H1 (cell line): ENCODE measurements at regions not wholly inside any gene's neighbourhood (a gene's known extent, or its start where the extent isn't known, plus 50 kb on each side); places are given as distances from the start of the nearest gene placed in this dataset.
"Not testable (repeated sequence)": the region's sequence is repeated elsewhere in the genome, so short reads cannot be mapped to it uniquely, and the experiment has no call there.

Experiments used
- CTCF ChIA-PET: fragments of 300-600 bp; sonication (Branson Sonifier 250); formaldehyde crosslinking; loops from one replicate; lab custom pipeline; 2021; ENCODE audit not compliant: partially characterized antibody; lab: Charles Lee
- POLR2A ChIA-PET: fragments of 300-600 bp; sonication (Branson Sonifier 250); formaldehyde crosslinking; loops from one replicate; lab custom pipeline; 2021; ENCODE audit warnings: inconsistent platforms; ENCODE audit not compliant: partially characterized antibody; lab: Charles Lee
- DNase-seq, 2 experiments: peaks; one replicate each; pipeline versions ENCODE4 v3.0.0 to v3.0.0-alpha.2; 2010 to 2022; ENCODE audit warnings: low spot score in 2 of 2, low read depth in 1 of 2, mixed read lengths in 1 of 2
- FAIRE-seq: peaks from 2 replicates; lab custom pipeline; 2011; peaks lifted over from hg19 to GRCh38; lab: Jason Lieb, UNC
- H2AFZ ChIP-seq: 2 replicates; pipeline ENCODE4 v1.8.1; 2012; ENCODE audit warnings: low read length, inconsistent platforms
- H2AK5ac ChIP-seq: 2 replicates; pipeline ENCODE4 v1.6.1; 2013; ENCODE audit warnings: low read depth, low read length
- H2BK120ac ChIP-seq: replicated peaks from 2 replicates; pipeline ENCODE3; 2013; ENCODE audit warnings: low read depth, low read length, inconsistent platforms
- H2BK12ac ChIP-seq: 2 replicates; pipeline ENCODE4 v1.6.1; 2013; ENCODE audit warnings: low read depth, low read length
- H2BK15ac ChIP-seq: 2 replicates; pipeline ENCODE4 v1.6.1; 2013; ENCODE audit warnings: low read length
- H2BK20ac ChIP-seq: 2 replicates; pipeline ENCODE4 v1.6.1; 2013; ENCODE audit warnings: low read length
- H2BK5ac ChIP-seq: 2 replicates; pipeline ENCODE4 v1.6.1; 2013; ENCODE audit warnings: low read depth, low read length
- H3K14ac ChIP-seq: 2 replicates; pipeline ENCODE4 v1.6.1; 2013; ENCODE audit warnings: inconsistent platforms; ENCODE audit not compliant: insufficient read length
- H3K18ac ChIP-seq: 2 replicates; pipeline ENCODE4 v1.6.1; 2013; ENCODE audit warnings: low read length; ENCODE audit errors: extremely low read depth
- H3K23ac ChIP-seq: 2 replicates; pipeline ENCODE4 v1.6.1; 2013; ENCODE audit warnings: inconsistent platforms; ENCODE audit not compliant: insufficient read length
- H3K23me2 ChIP-seq: 2 replicates; pipeline ENCODE4 v1.6.1; 2013; ENCODE audit warnings: low read depth, low read length
- H3K27ac ChIP-seq: 2 replicates; pipeline ENCODE4 v1.6.1; 2011; ENCODE audit warnings: low read depth, low read length, inconsistent platforms
- H3K27me3 ChIP-seq, 4 experiments: replicated peaks in 1 of 4; 1 replicate in 1 of 4; 2 replicates in 3 of 4; pipeline versions ENCODE4 v1.6.1 to v1.8.1; 2011 to 2013; ENCODE audit warnings: low read length in 3 of 4, mild to moderate bottlenecking in 3 of 4, inconsistent platforms in 2 of 4, mixed read lengths in 2 of 4, moderate library complexity in 1 of 4; ENCODE audit not compliant: control insufficient read depth in 3 of 4, insufficient read depth in 3 of 4; ENCODE audit errors: extremely low read depth in 1 of 4
- H3K36me3 ChIP-seq, 4 experiments: 2 replicates each; pipeline versions ENCODE4 v1.6.1 to v1.8.1; 2011 to 2013; ENCODE audit warnings: mild to moderate bottlenecking in 4 of 4, low read length in 3 of 4, moderate library complexity in 2 of 4, control low read depth in 1 of 4, inconsistent platforms in 1 of 4; ENCODE audit not compliant: insufficient read depth in 4 of 4, control insufficient read depth in 2 of 4
- H3K4ac ChIP-seq: replicated peaks from 2 replicates; pipeline ENCODE3; 2013; ENCODE audit warnings: low read length, low read depth, mixed read lengths, inconsistent platforms; ENCODE audit not compliant: insufficient read length
- H3K4me1 ChIP-seq, 4 experiments: replicated peaks in 1 of 4; 1 replicate in 1 of 4; 2 replicates in 3 of 4; pipeline versions ENCODE4 v1.6.1 to v1.8.1; 2011 to 2013; ENCODE audit warnings: low read length in 3 of 4, inconsistent platforms in 2 of 4, mixed read lengths in 1 of 4; ENCODE audit not compliant: insufficient read depth in 4 of 4, control insufficient read depth in 3 of 4
- H3K4me2 ChIP-seq, 2 experiments: 2 replicates each; pipeline versions ENCODE4 v1.6.1 to v1.8.1; 2011 to 2013; ENCODE audit warnings: low read depth in 2 of 2, low read length in 2 of 2, control low read depth in 1 of 2, inconsistent platforms in 1 of 2, mild to moderate bottlenecking in 1 of 2; ENCODE audit not compliant: insufficient read depth in 1 of 2
- H3K4me3 ChIP-seq, 4 experiments: fragments of 200-600, 300-600 bp in 1 of 4; sonication (generic), shearing (Covaris generic), sonication (Bioruptor Twin) in 1 of 4; 2 replicates each; pipeline versions ENCODE4 v1.5.1 to v1.8.1; 2011 to 2016; ENCODE audit warnings: low read length in 4 of 4, low read depth in 3 of 4, control low read depth in 2 of 4, inconsistent platforms in 2 of 4, mild to moderate bottlenecking in 2 of 4, mixed read lengths in 1 of 4, moderate library complexity in 1 of 4; ENCODE audit not compliant: insufficient read depth in 2 of 4; ENCODE audit errors: extremely low read depth in 1 of 4
- H3K56ac ChIP-seq: replicated peaks from 2 replicates; pipeline ENCODE3; 2013; ENCODE audit warnings: low read depth, mild to moderate bottlenecking, mixed read lengths, low read length, inconsistent platforms; ENCODE audit not compliant: insufficient read length
- H3K79me1 ChIP-seq: 2 replicates; pipeline ENCODE4 v1.6.1; 2013; ENCODE audit warnings: low read depth, low read length, control low read depth
- H3K79me2 ChIP-seq, 2 experiments: 2 replicates each; pipeline versions ENCODE4 v1.6.1 to v1.8.1; 2012 to 2013; ENCODE audit warnings: low read length in 2 of 2, mild to moderate bottlenecking in 2 of 2, inconsistent platforms in 1 of 2; ENCODE audit not compliant: insufficient read depth in 2 of 2, control insufficient read depth in 1 of 2
- H3K9ac ChIP-seq, 4 experiments: replicated peaks in 1 of 4; 1 replicate in 1 of 4; 2 replicates in 3 of 4; pipeline versions ENCODE4 v1.6.1 to v1.8.1; 2011 to 2013; ENCODE audit warnings: low read depth in 3 of 4, low read length in 3 of 4, control low read depth in 2 of 4, mild to moderate bottlenecking in 2 of 4, moderate library complexity in 2 of 4, inconsistent platforms in 1 of 4; ENCODE audit errors: extremely low read depth in 1 of 4
- H3K9me3 ChIP-seq, 2 experiments: 2 replicates each; pipeline versions ENCODE4 v1.6.1 to v1.8.1; 2012 to 2013; ENCODE audit warnings: mild to moderate bottlenecking in 2 of 2, moderate library complexity in 2 of 2, control low read depth in 1 of 2, inconsistent platforms in 1 of 2, low read depth in 1 of 2, low read length in 1 of 2, mixed read lengths in 1 of 2; ENCODE audit not compliant: insufficient read depth in 2 of 2
- H4K20me1 ChIP-seq, 2 experiments: replicated peaks in 1 of 2; 2 replicates each; pipeline versions ENCODE3 to v1.8.1; 2011 to 2013; ENCODE audit warnings: inconsistent platforms in 2 of 2, low read length in 2 of 2, mild to moderate bottlenecking in 1 of 2; ENCODE audit not compliant: insufficient read depth in 2 of 2, control insufficient read depth in 1 of 2
- H4K5ac ChIP-seq: 2 replicates; pipeline ENCODE4 v1.6.1; 2013; ENCODE audit warnings: low read length, low read depth, mixed read lengths, inconsistent platforms; ENCODE audit not compliant: insufficient read length
- H4K8ac ChIP-seq: 2 replicates; pipeline ENCODE4 v1.8.0; 2013; ENCODE audit warnings: mild to moderate bottlenecking, moderate library complexity, low read length, inconsistent platforms; ENCODE audit not compliant: insufficient read depth; ENCODE audit errors: extremely low read depth
- H4K91ac ChIP-seq: replicated peaks from 2 replicates; pipeline ENCODE3; 2013; ENCODE audit warnings: low read length, mixed read lengths, inconsistent platforms; ENCODE audit not compliant: insufficient read length
- WGBS, 2 experiments: shearing (Covaris generic) in 1 of 2; methylation state at CpG; one replicate each; pipeline versions ENCODE4 v1.1.6 to v1.1.7; 2013 to 2015; ENCODE audit warnings: low lambda C conversion rate in 2 of 2, mixed read lengths in 2 of 2, inconsistent platforms in 1 of 2, low coverage in 1 of 2, missing lambda C conversion rate in 1 of 2; ENCODE audit not compliant: insufficient replicate concordance in 2 of 2, insufficient coverage in 1 of 2, insufficient read length in 1 of 2; ENCODE audit errors: extremely low coverage in 1 of 2, missing lambda C conversion rate in 1 of 2; 5-methylcytosine and 5-hydroxymethylcytosine counted together

- H3K18ac ChIP-seq, H3K9ac ChIP-seq, DNase-seq, H2BK5ac ChIP-seq, H3K4me3 ChIP-seq, H3K56ac ChIP-seq, H2BK15ac ChIP-seq, H2AFZ ChIP-seq, H4K8ac ChIP-seq, H3K23ac ChIP-seq, H4K91ac ChIP-seq, H3K23me2 ChIP-seq, H3K79me2 ChIP-seq, POLR2A ChIA-PET, H2BK12ac ChIP-seq, H4K20me1 ChIP-seq, FAIRE-seq, H3K9me3 ChIP-seq, H4K5ac ChIP-seq, CTCF ChIA-PET, H3K36me3 ChIP-seq, H3K14ac ChIP-seq, H3K4me1 ChIP-seq, H3K4me2 ChIP-seq, H2BK20ac ChIP-seq, H2BK120ac ChIP-seq, H3K79me1 ChIP-seq, H3K27me3 ChIP-seq, H3K4ac ChIP-seq, H2AK5ac ChIP-seq, H3K27ac ChIP-seq: not testable (repeated sequence)
- WGBS, 2 experiments: 82% methylated on average over 3 of the region's 3 CpGs; no CpG with 5 or more reads in 1 of the 2 experiments
Observed at GRCh38 chr5:34221329-34222073, 178.5 kb upstream of the C1QTNF3 start.

DNA sequence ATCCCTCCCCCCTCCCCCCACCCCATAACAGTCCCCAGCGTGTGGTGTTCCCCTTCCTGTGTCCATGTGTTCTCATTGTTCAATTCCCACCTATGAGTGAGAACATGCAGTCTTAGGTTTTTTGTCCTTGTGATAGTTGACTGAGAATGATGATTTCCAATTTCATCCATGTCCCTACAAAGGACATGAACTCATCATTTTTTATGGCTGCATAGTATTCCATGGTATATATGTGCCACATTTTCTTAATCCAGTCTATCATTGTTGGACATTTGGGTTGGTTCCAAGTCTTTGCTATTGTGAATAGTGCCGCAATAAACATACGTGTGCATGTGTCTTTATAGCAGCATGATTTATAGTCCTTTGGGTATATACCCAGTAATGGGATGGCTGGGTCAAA is 180.1 kb upstream of the C1QTNF3 start:
- H4K5ac ChIP-seq, H4K8ac ChIP-seq, H3K14ac ChIP-seq, H2AK5ac ChIP-seq, POLR2A ChIA-PET, H3K23me2 ChIP-seq, DNase-seq, H3K9me3 ChIP-seq, H3K9ac ChIP-seq, H3K4ac ChIP-seq, H3K18ac ChIP-seq, H3K4me2 ChIP-seq, H2BK5ac ChIP-seq, H2BK120ac ChIP-seq, H3K36me3 ChIP-seq, H3K4me3 ChIP-seq, CTCF ChIA-PET, H4K91ac ChIP-seq, H3K56ac ChIP-seq, H2BK15ac ChIP-seq, H3K4me1 ChIP-seq, H3K23ac ChIP-seq, H2BK20ac ChIP-seq, H4K20me1 ChIP-seq, FAIRE-seq, H2AFZ ChIP-seq, H3K79me2 ChIP-seq, H3K79me1 ChIP-seq, H3K27ac ChIP-seq, H2BK12ac ChIP-seq, H3K27me3 ChIP-seq: not testable (repeated sequence)
- WGBS, 2 experiments: no CpG with 5 or more reads among the region's 3 CpGs
